K562 (cell line): ENCODE measurements at regions not wholly inside any gene's neighbourhood (a gene's known extent, or its start where the extent isn't known, plus 50 kb on each side); places are given as distances from the start of the nearest gene placed in this dataset.

Experiments used
- CLOCK ChIP-seq: fragments of 250-450 bp; sonication (Bioruptor Pico); IDR thresholded peaks from 2 replicates; pipeline ENCODE4 v1.4.0; 2020; ENCODE audit warnings: mild to moderate bottlenecking, moderate library complexity, borderline replicate concordance
- CTCFL ChIP-seq: IDR thresholded peaks from 2 replicates; pipeline ENCODE4 v1.6.1; 2011; ENCODE audit warnings: borderline replicate concordance, low read depth, mild to moderate bottlenecking, moderate library complexity, low read length; ENCODE audit not compliant: insufficient read depth, poor library complexity, severe bottlenecking
- FOXJ3 ChIP-seq: sonication (generic); formaldehyde crosslinking; IDR thresholded peaks from 2 replicates; pipeline ENCODE4 v1.4.0; 2020; ENCODE audit warnings: mild to moderate bottlenecking, missing genetic modification reagents
- POLR2AphosphoS5 ChIP-seq: IDR thresholded peaks from 2 replicates; pipeline ENCODE4 v1.6.1; 2011; ENCODE audit warnings: mild to moderate bottlenecking, low read depth, low read length, moderate library complexity; ENCODE audit not compliant: control insufficient read depth, insufficient read depth
- SP2 ChIP-seq: IDR thresholded peaks from 2 replicates; pipeline ENCODE4 v1.6.1; 2011; ENCODE audit warnings: mild to moderate bottlenecking, low read depth, low read length, moderate library complexity; ENCODE audit not compliant: poor library complexity, severe bottlenecking; ENCODE audit errors: extremely low read depth
- SREBF1 ChIP-seq: fragments of 150-350 bp; IDR thresholded peaks from 2 replicates; pipeline ENCODE4 v1.6.1; 2014; ENCODE audit warnings: antibody characterized with exemption, low read depth, low read length, borderline replicate concordance
- TEAD4 ChIP-seq, 2 experiments: sonication (generic) in 1 of 2; formaldehyde crosslinking in 1 of 2; IDR thresholded peaks; 2 replicates each; pipeline versions ENCODE4 v1.6.1 to v1.8.0; 2012 to 2022; ENCODE audit warnings: borderline replicate concordance in 1 of 2, inconsistent platforms in 1 of 2, low read length in 1 of 2, mild to moderate bottlenecking in 1 of 2, missing genetic modification reagents in 1 of 2
- ZBTB34 ChIP-seq: fragments of 250-450 bp; sonication (Bioruptor Pico); IDR thresholded peaks from 2 replicates; pipeline ENCODE4 v1.8.0; 2021; ENCODE audit warnings: mild to moderate bottlenecking, moderate library complexity

GRCh38 chr3:65091565-65091964 lies 403.8 kb upstream of the ADAMTS9 start (continued):
- no peak for TF ChIP-seq SREBF1
- TF ChIP-seq CTCFL: no peak
- no peak for TF ChIP-seq ZBTB34 (CRISPR knock-in tag)
- no peak for TF ChIP-seq SP2
- TF ChIP-seq CLOCK (CRISPR knock-in tag): no peak
- TF ChIP-seq TEAD4 (IDR thresholded peaks at IDR 0.05; ENCODE audit: low read length): no peak
- TF ChIP-seq TEAD4 (CRISPR knock-in tag; IDR thresholded peaks at IDR 0.05; ENCODE audit: borderline replicate concordance): no peak
- no peak for TF ChIP-seq POLR2AphosphoS5
- no peak for TF ChIP-seq FOXJ3 (CRISPR knock-in tag)
